Effector memory CD4-positive, alpha-beta T cell (primary cell): ENCODE measurements at regions not wholly inside any gene's neighbourhood (a gene's known extent, or its start where the extent isn't known, plus 50 kb on each side); places are given as distances from the start of the nearest gene placed in this dataset.

Experiments used
- DNase-seq, 3 donors: peaks; one replicate each; pipeline ENCODE4 v3.0.0-alpha.2; 2020
- H3K27ac ChIP-seq: 2 replicates; pipeline ENCODE4 v1.7.0; 2013; ENCODE audit warnings: mild to moderate bottlenecking, low read length, moderate library complexity; ENCODE audit not compliant: insufficient read depth, poor library complexity, severe bottlenecking
- H3K27me3 ChIP-seq: replicated peaks from 2 replicates; pipeline ENCODE4 v1.7.0; 2013; ENCODE audit warnings: mild to moderate bottlenecking, low read length; ENCODE audit not compliant: insufficient read depth, control insufficient read depth, poor library complexity, severe bottlenecking
- H3K36me3 ChIP-seq: 2 replicates; pipeline ENCODE4 v1.7.0; 2013; ENCODE audit warnings: mild to moderate bottlenecking, low read length, moderate library complexity; ENCODE audit not compliant: control insufficient read depth, insufficient read depth
- H3K4me1 ChIP-seq: 2 replicates; pipeline ENCODE4 v1.7.0; 2013; ENCODE audit warnings: low read length, mild to moderate bottlenecking; ENCODE audit not compliant: control insufficient read depth, insufficient read depth, poor library complexity, severe bottlenecking
- H3K4me3 ChIP-seq: 2 replicates; pipeline ENCODE4 v1.7.0; 2013; ENCODE audit warnings: low read length, low read depth, mild to moderate bottlenecking; ENCODE audit not compliant: insufficient read depth, poor library complexity, severe bottlenecking
- H3K9me3 ChIP-seq: 2 replicates; pipeline ENCODE4 v1.7.0; 2013; ENCODE audit warnings: mild to moderate bottlenecking, low read length, moderate library complexity; ENCODE audit not compliant: control insufficient read depth

GRCh38 chr20:40939667-40940066, 89.0 kb upstream of the TOP1 start:
- no peaks in the 10 kb centered on the region for H3K4me1 ChIP-seq
- H3K27me3 ChIP-seq = no peaks in the 10 kb centered on the region
- no peaks in the 10 kb centered on the region for H3K9me3 ChIP-seq
- H3K4me3 ChIP-seq = no peak overlapping the region
- H3K27ac ChIP-seq = no peak overlapping the region
- no peaks in the 10 kb centered on the region for H3K36me3 ChIP-seq
- no peak for DNase-seq

DNA sequence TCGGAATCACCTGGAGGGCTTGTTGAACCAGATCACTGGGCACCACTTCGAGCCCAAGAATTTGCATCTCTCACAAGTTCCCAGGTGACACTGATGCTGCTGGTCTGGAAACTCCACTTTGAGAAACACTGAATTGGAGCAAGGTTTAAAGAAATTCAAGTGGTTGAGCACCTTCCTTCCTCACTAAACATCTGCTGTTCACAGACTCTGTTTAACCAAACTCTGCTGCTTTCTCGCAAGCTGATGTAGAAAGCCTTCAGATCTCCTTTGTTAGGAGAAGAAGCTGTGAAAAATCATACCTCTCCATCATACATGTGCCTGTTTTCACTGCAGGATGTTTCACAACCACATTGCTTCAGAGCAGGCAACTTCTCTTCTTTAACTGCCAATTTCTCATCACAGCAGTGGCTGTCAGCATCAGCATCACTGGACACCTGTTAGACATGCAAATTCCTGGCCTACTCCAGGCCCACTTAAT, 87.5 kb upstream of the TOP1 start:
- no peak overlapping the region for H3K4me3 ChIP-seq
- H3K4me1 ChIP-seq = no peaks in the 10 kb centered on the region
- H3K27ac ChIP-seq = no peak overlapping the region
- no peaks in the 10 kb centered on the region for H3K9me3 ChIP-seq
- no peak for DNase-seq
- H3K36me3 ChIP-seq = no peaks in the 10 kb centered on the region
- no peaks in the 10 kb centered on the region for H3K27me3 ChIP-seq

DNA sequence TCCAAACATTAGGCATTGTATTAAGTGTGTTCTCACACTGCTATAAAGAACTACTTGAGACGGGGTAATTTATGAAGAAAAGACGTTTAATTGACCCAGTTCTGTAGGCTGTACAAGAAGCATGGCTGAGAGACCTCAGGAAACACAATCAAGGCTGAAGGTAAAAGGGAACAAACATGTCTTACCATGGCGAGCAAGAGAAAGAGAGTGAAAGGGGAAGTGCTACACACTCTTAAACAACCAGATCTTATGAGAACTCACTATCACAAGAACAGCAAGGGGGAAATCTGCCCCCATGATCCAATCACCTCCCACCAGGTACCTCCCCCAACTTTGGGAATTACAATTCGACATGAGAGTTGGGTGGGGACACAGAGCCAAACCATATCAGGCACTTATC, 86.6 kb upstream of the TOP1 start:
- no peak for DNase-seq
- Histone ChIP-seq H3K9me3 (no peaks in the 10 kb centered on the region), H3K27me3 (no peaks in the 10 kb centered on the region), H3K36me3 (no peaks in the 10 kb centered on the region), H3K4me1 (no peaks in the 10 kb centered on the region), H3K27ac (no peak overlapping the region), H3K4me3 (no peak overlapping the region)

DNA sequence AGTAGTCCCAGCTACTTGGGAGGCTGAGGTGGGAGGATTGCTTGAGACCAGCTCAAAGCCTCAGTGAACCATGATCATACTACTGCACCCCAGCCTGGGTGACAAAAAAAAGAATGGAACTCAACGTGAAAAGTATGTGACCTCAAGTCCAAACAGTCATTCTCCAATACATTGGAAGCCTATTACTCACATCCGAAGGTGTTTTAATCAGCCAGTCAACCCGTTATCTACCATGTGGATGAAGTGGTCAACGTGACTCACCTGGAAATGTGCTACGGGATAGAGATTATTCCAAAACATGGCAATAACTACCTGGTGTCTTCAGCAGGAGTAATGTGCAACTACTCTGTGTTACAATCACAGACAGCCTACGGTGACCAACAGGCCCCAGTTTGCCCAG, 85.8 kb upstream of the TOP1 start:
- no peak overlapping the region for H3K27ac ChIP-seq
- no peaks in the 10 kb centered on the region for H3K4me1 ChIP-seq
- H3K27me3 ChIP-seq = no peaks in the 10 kb centered on the region
- H3K4me3 ChIP-seq = no peak overlapping the region
- H3K9me3 ChIP-seq = no peaks in the 10 kb centered on the region
- no peaks in the 10 kb centered on the region for H3K36me3 ChIP-seq
- DNase-seq = no peak

GRCh38 chr20:40943591-40943990, 85.0 kb upstream of the TOP1 start:
- Histone ChIP-seq H3K4me1 (no peaks in the 10 kb centered on the region), H3K4me3 (no peak overlapping the region), H3K27ac (no peak overlapping the region), H3K36me3 (no peaks in the 10 kb centered on the region), H3K27me3 (no peaks in the 10 kb centered on the region), H3K9me3 (no peaks in the 10 kb centered on the region)
- DNase-seq = no peak

GRCh38 chr20:40945189-40945588, 83.4 kb upstream of the TOP1 start:
- H3K27ac ChIP-seq = no peak overlapping the region
- no peaks in the 10 kb centered on the region for H3K27me3 ChIP-seq
- no peak for DNase-seq
- H3K4me1 ChIP-seq = no peaks in the 10 kb centered on the region
- H3K4me3 ChIP-seq = no peak overlapping the region
- no peaks in the 10 kb centered on the region for H3K9me3 ChIP-seq
- no peaks in the 10 kb centered on the region for H3K36me3 ChIP-seq

DNA sequence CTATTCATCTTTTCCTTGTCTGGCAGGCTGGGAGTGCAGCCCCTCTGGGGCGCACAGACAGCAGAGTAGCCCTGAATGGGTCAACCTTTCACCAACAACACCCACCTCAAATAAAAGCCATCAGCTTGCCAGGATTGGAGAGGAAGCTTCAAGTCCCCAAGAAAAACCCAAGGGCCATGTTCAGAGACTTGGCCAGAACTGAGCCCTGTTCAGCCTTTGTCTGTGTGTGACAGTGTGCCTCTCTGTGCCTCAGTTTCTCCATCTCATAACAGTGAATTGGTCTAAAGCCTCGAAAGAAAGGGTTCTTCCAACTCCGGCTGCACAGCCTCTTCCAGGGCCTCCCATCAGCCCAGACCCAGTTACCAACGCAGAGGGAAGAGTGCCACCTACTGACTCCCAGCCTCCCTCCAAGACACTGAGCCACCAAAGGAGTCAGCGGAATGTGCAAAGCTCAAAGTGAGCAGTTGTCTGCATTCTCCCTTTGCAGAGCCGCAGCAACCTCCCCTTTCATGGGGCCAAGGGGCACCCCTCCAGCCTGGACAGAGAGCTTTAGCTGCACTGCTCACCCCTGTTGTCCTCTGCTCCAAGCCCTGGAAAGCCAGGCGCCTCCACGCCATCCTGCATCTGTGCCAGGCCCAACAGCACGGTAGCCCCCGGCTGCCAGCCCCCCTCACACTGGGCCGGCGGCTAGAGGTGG, 82.7 kb upstream of the TOP1 start:
- H3K9me3 ChIP-seq = no peaks in the 10 kb centered on the region
- H3K27ac ChIP-seq = no peak overlapping the region
- no peaks in the 10 kb centered on the region for H3K27me3 ChIP-seq
- no peak for DNase-seq
- no peaks in the 10 kb centered on the region for H3K4me1 ChIP-seq
- no peaks in the 10 kb centered on the region for H3K36me3 ChIP-seq
- H3K4me3 ChIP-seq = no peak overlapping the region

DNA sequence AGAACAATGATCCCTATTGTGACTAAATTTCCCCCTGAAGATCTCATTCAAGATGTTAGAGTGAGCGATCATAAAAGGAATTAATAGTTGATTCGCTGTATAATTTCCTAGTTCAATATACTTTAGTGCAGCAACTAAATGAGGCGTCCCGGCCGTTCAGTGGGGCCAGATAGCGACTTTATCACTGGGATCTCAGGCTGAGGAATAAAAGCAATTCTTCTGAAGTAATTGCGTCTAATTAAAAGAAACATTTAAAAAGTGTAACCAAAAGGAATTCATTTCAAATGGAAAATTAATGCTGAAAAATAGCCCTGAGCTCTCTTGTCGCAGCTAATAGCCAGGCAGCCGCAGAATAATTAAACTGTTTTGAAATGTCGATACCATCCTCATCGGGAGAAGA, 82.2 kb upstream of the TOP1 start:
- Histone ChIP-seq H3K4me1 (no peaks in the 10 kb centered on the region), H3K36me3 (no peaks in the 10 kb centered on the region), H3K4me3 (no peak overlapping the region), H3K9me3 (no peaks in the 10 kb centered on the region), H3K27me3 (no peaks in the 10 kb centered on the region), H3K27ac (no peak overlapping the region)
- no peak for DNase-seq

- Histone ChIP-seq H3K27me3 (no peaks in the 10 kb centered on the region), H3K27ac (no peak overlapping the region), H3K36me3 (no peaks in the 10 kb centered on the region), H3K9me3 (no peaks in the 10 kb centered on the region), H3K4me3 (no peak overlapping the region), H3K4me1 (no peaks in the 10 kb centered on the region)
- DNase-seq = no peak
These were observed 80.0 kb upstream of the TOP1 start for GRCh38 chr20:40948465-40949267.

DNA sequence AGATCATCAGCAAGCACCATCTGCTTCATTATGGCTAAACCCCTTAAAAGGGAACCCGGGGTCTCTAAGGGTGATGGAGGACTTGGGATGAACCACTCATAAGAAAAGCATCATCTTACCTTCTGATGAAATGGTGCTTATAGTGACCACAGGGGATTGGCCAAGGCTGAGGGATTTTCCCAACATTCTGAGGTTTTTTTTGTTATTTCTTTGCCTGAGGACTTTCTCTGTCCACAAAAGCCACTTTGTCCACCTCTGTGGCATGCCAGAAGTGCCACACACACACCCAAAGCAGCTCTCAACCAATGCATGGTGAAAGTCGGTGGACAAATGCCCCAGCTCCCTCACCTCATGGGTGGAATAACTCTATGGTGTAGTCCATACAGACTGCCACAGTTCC, 79.3 kb upstream of the TOP1 start:
- H3K36me3 ChIP-seq = no peaks in the 10 kb centered on the region
- H3K27ac ChIP-seq = no peak overlapping the region
- no peaks in the 10 kb centered on the region for H3K27me3 ChIP-seq
- H3K9me3 ChIP-seq = no peaks in the 10 kb centered on the region
- no peak overlapping the region for H3K4me3 ChIP-seq
- no peaks in the 10 kb centered on the region for H3K4me1 ChIP-seq
- DNase-seq = no peak
